Karpas-422 (cell line): ENCODE measurements at regions not wholly inside any gene's neighbourhood (a gene's known extent, or its start where the extent isn't known, plus 50 kb on each side); places are given as distances from the start of the nearest gene placed in this dataset.

Experiments used
- DNase-seq: peaks from one replicate; pipeline ENCODE4 v3.0.0-alpha.2; 2015
- H2AFZ ChIP-seq: fragments of 200-600 bp; sonication (generic); 2 replicates; pipeline ENCODE4 v1.6.1; 2014; ENCODE audit warnings: antibody characterized with exemption, low read length, mixed read lengths
- H3K27ac ChIP-seq: fragments of 200-600 bp; sonication (generic); 2 replicates; pipeline ENCODE4 v1.5.1; 2014; ENCODE audit warnings: mild to moderate bottlenecking, low read length, moderate library complexity
- H3K27me3 ChIP-seq: fragments of 200-600 bp; sonication (generic); 2 replicates; pipeline ENCODE4 v1.6.1; 2014; ENCODE audit warnings: low read length, mixed read lengths
- H3K36me3 ChIP-seq: fragments of 200-600 bp; sonication (generic); 2 replicates; pipeline ENCODE4 v1.6.1; 2014; ENCODE audit warnings: low read length, mixed read lengths; ENCODE audit not compliant: insufficient read depth
- H3K4me1 ChIP-seq: fragments of 200-600 bp; sonication (generic); 2 replicates; pipeline ENCODE4 v1.6.1; 2014; ENCODE audit warnings: mild to moderate bottlenecking, low read length, mixed read lengths
- H3K4me2 ChIP-seq: fragments of 200-600 bp; sonication (generic); 2 replicates; pipeline ENCODE4 v1.6.1; 2014; ENCODE audit warnings: low read length, low read depth, mild to moderate bottlenecking; ENCODE audit not compliant: poor library complexity, severe bottlenecking
- H3K4me3 ChIP-seq: fragments of 200-600 bp; sonication (generic); 2 replicates; pipeline ENCODE4 v1.5.1; 2014; ENCODE audit warnings: mild to moderate bottlenecking, antibody characterized with exemption, low read length, mixed read lengths
- H3K79me2 ChIP-seq: fragments of 200-600 bp; sonication (generic); 2 replicates; pipeline ENCODE4 v1.6.1; 2014; ENCODE audit warnings: mild to moderate bottlenecking, low read length, mixed read lengths
- H3K9ac ChIP-seq: fragments of 200-600 bp; sonication (generic); 2 replicates; pipeline ENCODE4 v1.6.0; 2014; ENCODE audit warnings: low read length
- H3K9me2 ChIP-seq: fragments of 200-600 bp; sonication (generic), shearing (Covaris generic); replicated peaks from 2 replicates; pipeline ENCODE4 v1.6.0; 2014; ENCODE audit warnings: mild to moderate bottlenecking, low read length, moderate library complexity; ENCODE audit not compliant: insufficient read depth
- H3K9me3 ChIP-seq: fragments of 300-700, 200-600 bp; sonication (generic); 2 replicates; pipeline ENCODE4 v1.6.1; 2014; ENCODE audit warnings: low read length, mixed read lengths
- H4K20me1 ChIP-seq: fragments of 200-600 bp; sonication (generic); 2 replicates; pipeline ENCODE4 v1.6.1; 2014; ENCODE audit warnings: mild to moderate bottlenecking, antibody characterized with exemption, low read length, low read depth; ENCODE audit not compliant: insufficient read depth

DNA sequence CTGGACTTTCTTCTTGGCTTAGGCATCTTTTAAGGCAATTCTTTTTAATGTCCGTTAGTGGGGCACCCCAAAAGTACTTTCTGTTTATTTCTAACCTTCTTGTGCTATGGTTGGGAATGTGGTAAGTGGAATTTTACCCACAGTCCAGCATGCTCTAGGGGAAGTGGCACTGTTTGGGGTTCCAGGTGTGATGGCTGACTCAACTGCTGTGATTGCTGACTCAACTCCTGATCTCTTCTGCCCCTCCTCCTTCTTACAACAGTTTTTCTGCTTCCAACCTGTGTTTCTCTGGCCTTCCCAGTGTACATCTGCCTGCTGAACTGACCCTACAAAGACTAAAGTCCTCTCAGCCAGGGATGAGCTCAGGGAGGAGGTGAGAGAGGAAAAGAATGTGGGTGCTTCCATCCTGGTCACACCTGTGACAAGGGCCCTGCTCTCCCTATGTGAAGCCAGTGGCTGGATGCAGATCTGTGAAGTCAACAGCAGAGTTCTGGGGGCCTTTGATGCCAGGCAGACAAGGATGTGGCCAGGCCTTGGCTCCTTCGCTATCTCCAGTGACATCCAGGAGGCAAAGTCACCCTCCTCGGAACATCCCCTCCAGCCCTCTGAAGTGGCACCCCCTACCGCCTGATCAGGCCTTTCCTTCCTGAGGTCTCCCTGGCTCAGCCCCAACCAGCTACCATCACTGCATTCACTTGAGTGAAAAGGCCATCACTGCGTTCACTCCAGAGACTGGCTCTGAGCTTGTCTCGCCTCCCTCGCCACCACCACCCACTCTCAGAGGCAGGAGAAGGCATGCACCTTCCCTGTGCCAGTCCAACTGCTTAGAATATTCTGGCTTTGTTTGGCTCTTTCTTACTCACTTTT, 72.2 kb downstream of the C5orf15 start:
- Histone ChIP-seq H3K9me3 (no peaks in the 10 kb centered on the region), H3K27me3 (no peaks in the 10 kb centered on the region), H3K9ac (no peak overlapping the region), H3K36me3 (no peaks in the 10 kb centered on the region), H2AFZ (no peak overlapping the region), H3K27ac (no peak overlapping the region), H3K9me2 (no peaks in the 10 kb centered on the region), H3K4me1 (peaks cover 25% of the 10 kb centered on the region), H3K4me3 (no peak overlapping the region), H4K20me1 (no peaks in the 10 kb centered on the region), H3K79me2 (no peaks in the 10 kb centered on the region), H3K4me2 (no peak overlapping the region)
- DNase-seq = no peak

DNA sequence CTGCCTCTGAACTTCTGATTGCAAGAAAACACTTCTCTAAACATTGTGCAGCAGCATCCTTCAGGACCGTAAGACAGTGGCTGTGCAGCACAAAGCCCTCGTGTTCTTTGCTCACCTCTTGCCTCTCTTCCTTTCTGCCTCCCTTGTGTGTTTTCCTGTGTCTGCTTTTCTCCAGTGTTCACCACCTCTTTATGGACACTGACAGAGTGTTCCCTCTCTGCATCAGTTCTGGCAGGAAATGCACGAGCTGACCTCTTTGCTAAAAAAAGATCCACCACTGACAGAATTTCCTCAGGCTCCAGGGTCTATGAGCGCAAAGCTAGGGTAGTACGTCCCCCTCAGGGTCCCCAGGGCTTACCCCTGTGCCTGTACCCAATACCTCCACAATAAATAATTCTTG, 74.3 kb downstream of the C5orf15 start:
- Histone ChIP-seq H4K20me1 (no peaks in the 10 kb centered on the region), H3K79me2 (no peaks in the 10 kb centered on the region)

DNA sequence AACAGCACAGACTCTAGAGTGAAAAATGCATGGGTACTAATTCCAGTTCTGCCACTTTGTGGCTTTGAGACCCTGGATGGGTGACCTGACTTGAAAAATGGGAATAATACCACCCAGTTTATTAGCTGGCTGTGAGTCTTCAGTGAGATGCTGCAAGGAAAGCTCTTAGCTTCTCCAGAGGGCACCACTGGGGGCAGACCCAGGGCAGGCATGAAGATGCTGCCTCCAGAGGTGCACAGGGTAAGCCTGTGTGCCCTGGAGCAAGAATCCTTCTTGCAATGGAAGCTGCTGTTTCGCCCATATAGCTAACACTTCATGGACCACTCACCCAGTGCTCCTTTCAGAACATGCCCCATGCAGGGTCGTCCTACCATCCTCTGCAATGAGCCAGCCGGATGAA, 75.7 kb downstream of the C5orf15 start:
- no peak overlapping the region for H3K9ac ChIP-seq
- no peaks in the 10 kb centered on the region for H3K9me3 ChIP-seq
- H3K4me2 ChIP-seq = no peak overlapping the region
- no peaks in the 10 kb centered on the region for H4K20me1 ChIP-seq
- no peaks in the 10 kb centered on the region for H3K9me2 ChIP-seq
- no peaks in the 10 kb centered on the region for H3K79me2 ChIP-seq
- no peak for DNase-seq
- no peak overlapping the region for H3K4me3 ChIP-seq
- no peaks in the 10 kb centered on the region for H3K36me3 ChIP-seq
- H3K27me3 ChIP-seq = no peaks in the 10 kb centered on the region
- H3K4me1 ChIP-seq = peaks cover 11% of the 10 kb centered on the region
- no peak overlapping the region for H3K27ac ChIP-seq
- H2AFZ ChIP-seq = no peak overlapping the region

More for the DNA sequence above, 74.3 kb downstream of the C5orf15 start:
- H3K4me3 ChIP-seq = no peak overlapping the region
- no peaks in the 10 kb centered on the region for H3K9me3 ChIP-seq
- no peaks in the 10 kb centered on the region for H3K36me3 ChIP-seq
- no peak overlapping the region for H3K27ac ChIP-seq
- no peak for DNase-seq
- no peak overlapping the region for H3K9ac ChIP-seq
- peaks cover 25% of the 10 kb centered on the region for H3K4me1 ChIP-seq
- no peaks in the 10 kb centered on the region for H3K9me2 ChIP-seq
- no peak overlapping the region for H3K4me2 ChIP-seq
- H2AFZ ChIP-seq = no peak overlapping the region; the same call in 1 of the 2 replicates
- no peaks in the 10 kb centered on the region for H3K27me3 ChIP-seq

DNA sequence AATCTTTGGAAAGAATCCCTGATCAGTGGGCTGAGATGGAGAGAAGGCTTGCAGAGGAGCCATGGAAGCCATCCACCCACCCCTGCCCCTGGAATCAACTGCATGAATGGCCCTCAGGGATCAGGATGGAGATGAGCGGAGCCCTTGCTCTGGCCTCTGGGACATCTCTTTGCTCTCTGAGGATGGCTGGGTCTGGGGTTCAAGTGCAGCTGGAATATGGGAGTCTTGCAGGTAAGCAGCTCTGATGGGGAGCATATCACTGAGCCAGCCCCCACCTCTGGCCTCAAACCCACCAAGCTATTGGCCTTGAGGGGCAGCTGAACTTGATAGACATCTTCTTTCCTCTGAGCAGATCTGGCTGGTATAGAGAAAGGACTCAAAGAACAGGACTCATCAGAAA, 76.1 kb downstream of the C5orf15 start:
- Histone ChIP-seq H3K9me3 (no peaks in the 10 kb centered on the region), H3K79me2 (no peaks in the 10 kb centered on the region), H3K9ac (no peak overlapping the region), H3K36me3 (no peaks in the 10 kb centered on the region), H2AFZ (no peak overlapping the region), H3K27ac (no peak overlapping the region), H3K4me3 (no peak overlapping the region), H3K27me3 (no peaks in the 10 kb centered on the region), H3K4me2 (no peak overlapping the region), H3K9me2 (no peaks in the 10 kb centered on the region), H4K20me1 (no peaks in the 10 kb centered on the region), H3K4me1 (peaks cover 10% of the 10 kb centered on the region)
- DNase-seq = no peak

DNA sequence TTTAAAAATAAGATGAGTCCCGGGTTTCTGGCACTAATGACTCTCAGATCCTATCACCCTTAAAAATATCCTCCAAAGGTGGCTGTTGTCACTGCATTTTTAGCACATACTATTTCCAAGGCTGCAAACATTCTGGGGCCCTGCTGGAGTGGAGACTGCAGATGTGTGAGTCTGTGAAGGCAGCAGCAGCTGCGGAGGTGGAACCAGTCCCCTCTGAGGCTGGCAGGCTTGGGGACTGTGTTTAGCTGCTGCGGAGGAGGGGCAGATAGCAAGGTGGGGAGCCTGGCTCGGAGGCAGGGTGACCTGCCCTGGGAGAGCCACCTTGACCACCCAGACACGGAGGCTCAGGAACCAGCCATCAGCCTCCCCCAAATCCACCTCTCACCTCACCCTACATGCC, 77.0 kb downstream of the C5orf15 start:
- peaks cover 7% of the 10 kb centered on the region for H3K4me1 ChIP-seq
- H3K9ac ChIP-seq = no peak overlapping the region
- H2AFZ ChIP-seq = no peak overlapping the region
- no peaks in the 10 kb centered on the region for H3K9me2 ChIP-seq
- no peak for DNase-seq
- no peaks in the 10 kb centered on the region for H3K79me2 ChIP-seq
- no peak overlapping the region for H3K4me2 ChIP-seq
- H3K27me3 ChIP-seq = no peaks in the 10 kb centered on the region
- no peak overlapping the region for H3K27ac ChIP-seq
- H3K9me3 ChIP-seq = no peaks in the 10 kb centered on the region
- no peaks in the 10 kb centered on the region for H4K20me1 ChIP-seq
- H3K36me3 ChIP-seq = no peaks in the 10 kb centered on the region
- no peak overlapping the region for H3K4me3 ChIP-seq

DNA sequence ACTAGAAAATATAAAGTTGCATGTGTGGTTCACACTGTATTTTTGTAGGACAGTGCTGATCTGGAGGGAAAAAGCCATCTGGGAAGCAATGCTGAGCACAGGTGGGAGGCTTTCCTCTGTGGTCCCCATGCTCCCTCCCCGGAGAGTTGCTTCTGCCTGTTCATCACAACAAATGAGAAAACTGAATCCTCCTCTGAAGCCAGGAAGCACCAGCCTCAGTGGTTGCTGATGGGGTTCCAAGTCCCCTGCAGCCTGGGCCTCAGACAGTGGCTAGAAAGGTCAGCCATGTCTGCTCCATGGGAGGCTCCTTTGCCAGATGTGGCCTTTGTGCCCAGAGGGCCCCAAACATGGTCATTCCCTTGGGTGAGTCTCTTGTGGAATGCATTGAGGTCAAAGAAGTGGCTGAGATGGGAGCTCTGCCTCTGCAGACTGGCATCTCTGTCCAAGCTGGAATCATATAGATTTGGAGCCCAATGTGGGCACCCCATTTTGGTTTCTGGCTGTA, 77.6 kb downstream of the C5orf15 start:
- H2AFZ ChIP-seq = no peak overlapping the region
- H3K36me3 ChIP-seq = no peaks in the 10 kb centered on the region
- H3K79me2 ChIP-seq = no peaks in the 10 kb centered on the region
- H3K4me1 ChIP-seq = peaks cover 7% of the 10 kb centered on the region
- no peak overlapping the region for H3K4me3 ChIP-seq
- H3K9ac ChIP-seq = no peak overlapping the region
- H3K27ac ChIP-seq = no peak overlapping the region
- no peaks in the 10 kb centered on the region for H3K9me2 ChIP-seq
- H3K27me3 ChIP-seq = no peaks in the 10 kb centered on the region
- no peaks in the 10 kb centered on the region for H4K20me1 ChIP-seq
- no peak overlapping the region for H3K4me2 ChIP-seq
- DNase-seq = no peak
- no peaks in the 10 kb centered on the region for H3K9me3 ChIP-seq

DNA sequence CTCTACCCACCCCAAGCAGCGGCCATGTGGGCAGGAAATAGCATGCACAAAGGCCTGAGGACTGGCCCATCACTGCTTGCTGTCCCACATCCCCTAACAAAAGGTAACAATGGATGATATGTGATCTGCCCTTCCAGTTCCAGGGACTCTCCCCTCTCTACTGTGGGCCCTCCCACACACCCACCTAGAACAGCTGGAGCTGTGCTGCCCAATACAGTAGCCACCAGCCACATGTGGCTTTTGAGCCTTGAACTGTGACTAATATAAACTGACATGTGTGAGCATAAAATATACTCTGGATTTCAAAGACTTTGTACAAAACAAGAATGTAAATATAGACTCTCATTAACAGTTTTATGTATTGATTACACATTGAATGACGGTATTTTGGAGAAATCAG, 78.1 kb downstream of the C5orf15 start:
- no peak overlapping the region for H3K9ac ChIP-seq
- no peaks in the 10 kb centered on the region for H3K79me2 ChIP-seq
- no peak overlapping the region for H3K4me3 ChIP-seq
- no peaks in the 10 kb centered on the region for H3K27me3 ChIP-seq
- no peak overlapping the region for H3K27ac ChIP-seq
- H3K4me2 ChIP-seq = no peak overlapping the region
- H2AFZ ChIP-seq = no peak overlapping the region
- peaks cover 7% of the 10 kb centered on the region for H3K4me1 ChIP-seq
- no peak for DNase-seq
- no peaks in the 10 kb centered on the region for H3K36me3 ChIP-seq
- H3K9me2 ChIP-seq = no peaks in the 10 kb centered on the region
- H4K20me1 ChIP-seq = no peaks in the 10 kb centered on the region
- no peaks in the 10 kb centered on the region for H3K9me3 ChIP-seq

DNA sequence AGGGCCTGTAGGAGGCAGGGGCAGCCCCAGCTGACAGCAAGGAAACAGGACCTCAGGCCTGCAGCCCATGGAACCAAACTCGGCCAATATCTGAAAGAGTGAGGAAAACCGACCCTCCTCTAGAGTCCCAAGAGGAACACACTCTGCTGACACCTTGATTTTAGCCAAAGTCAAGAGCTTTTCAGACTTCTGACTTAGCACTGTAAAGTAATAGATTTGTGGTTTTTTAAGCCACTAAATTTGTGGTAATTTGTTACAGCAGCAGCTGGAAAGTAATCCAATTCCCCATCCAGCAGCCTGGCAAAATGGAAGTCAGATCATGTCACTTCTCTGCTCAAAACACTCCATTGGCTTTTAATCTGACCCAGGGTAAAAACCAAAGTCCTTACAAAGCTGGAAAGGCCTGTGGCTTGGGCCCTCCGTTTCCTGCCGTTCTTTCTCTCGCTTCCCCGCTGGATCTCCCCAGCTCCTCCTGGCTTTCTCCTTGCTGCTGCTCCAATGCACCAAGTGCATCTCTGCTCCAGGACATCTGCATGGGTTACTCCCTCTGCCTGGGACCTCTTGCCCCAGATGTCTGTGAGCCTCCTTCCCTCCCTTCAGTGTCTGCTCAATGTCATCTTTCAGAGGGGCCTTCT, 79.0 kb downstream of the C5orf15 start:
- Histone ChIP-seq H3K4me3 (no peak overlapping the region), H3K9me3 (no peaks in the 10 kb centered on the region), H3K27me3 (no peaks in the 10 kb centered on the region), H2AFZ (no peak overlapping the region), H3K36me3 (no peaks in the 10 kb centered on the region), H3K79me2 (no peaks in the 10 kb centered on the region), H3K9ac (no peak overlapping the region), H3K9me2 (no peaks in the 10 kb centered on the region), H4K20me1 (no peaks in the 10 kb centered on the region), H3K4me1 (peaks cover 7% of the 10 kb centered on the region), H3K4me2 (no peak overlapping the region), H3K27ac (no peak overlapping the region)
- no peak for DNase-seq
